B cell (primary cell): ENCODE measurements at regions not wholly inside any gene's neighbourhood (a gene's known extent, or its start where the extent isn't known, plus 50 kb on each side); places are given as distances from the start of the nearest gene placed in this dataset.

Source experiments
- ATAC-seq: fragments of 200-7000 bp; cut with Tn5 transposase; one replicate; pipeline ENCODE4 v1.10.0; 2021; ENCODE audit warnings: low read depth, mild to moderate bottlenecking, moderate number of reproducible peaks, moderate library complexity
- CTCF ChIA-PET: fragments of 350-600 bp; sonication (Branson Sonifier 250); formaldehyde crosslinking; loops from one replicate; lab custom pipeline; 2021; ENCODE audit warnings: antibody characterized with exemption, inconsistent platforms; lab: Charles Lee
- POLR2A ChIA-PET: fragments of 350-600 bp; sonication (Branson Sonifier 250); formaldehyde crosslinking; loops from one replicate; lab custom pipeline; 2021; ENCODE audit warnings: antibody characterized with exemption; lab: Charles Lee
- DNase-seq: peaks from one replicate; pipeline ENCODE4 v3.0.0; 2013
- H2AFZ ChIP-seq: 2 replicates; pipeline ENCODE4 v1.6.1; 2012; ENCODE audit warnings: mild to moderate bottlenecking, low read depth, low read length; ENCODE audit not compliant: insufficient read depth, poor library complexity, severe bottlenecking
- H3K27ac ChIP-seq, 2 donors: 1 replicate in 1 of 2; 2 replicates in 1 of 2; pipeline ENCODE4 v1.5.1; 2012 to 2013; ENCODE audit warnings: low read length in 2 of 2, mild to moderate bottlenecking in 2 of 2, moderate library complexity in 1 of 2
- H3K27me3 ChIP-seq, 4 experiments: fragments of 200-600 bp in 1 of 4; sonication (generic) in 1 of 4; replicated peaks in 1 of 4; 1 replicate in 2 of 4; 2 replicates in 2 of 4; pipeline versions ENCODE4 v1.6.1 to v1.7.0; 2013 to 2016; ENCODE audit warnings: low read length in 3 of 4, mild to moderate bottlenecking in 2 of 4, mixed read lengths in 1 of 4, moderate library complexity in 1 of 4; ENCODE audit not compliant: insufficient read depth in 4 of 4, control insufficient read depth in 3 of 4; ENCODE audit errors: control extremely low read depth in 1 of 4
- H3K36me3 ChIP-seq, 2 experiments: replicated peaks in 1 of 2; 1 replicate in 1 of 2; 2 replicates in 1 of 2; pipeline versions ENCODE4 v1.6.1 to v1.7.1; 2013; ENCODE audit warnings: low read length in 1 of 2; ENCODE audit not compliant: insufficient read depth in 2 of 2, control insufficient read depth in 1 of 2; ENCODE audit errors: control extremely low read depth in 1 of 2, extremely low read depth in 1 of 2
- H3K4me1 ChIP-seq, 2 donors: fragments of 200-600 bp in 1 of 2; sonication (generic) in 1 of 2; 1 replicate in 1 of 2; 2 replicates in 1 of 2; pipeline versions ENCODE4 v1.5.1 to v1.6.1; 2013 to 2017; ENCODE audit warnings: low read length in 2 of 2; ENCODE audit not compliant: control insufficient read depth in 2 of 2, insufficient read depth in 2 of 2
- H3K4me2 ChIP-seq: replicated peaks from 2 replicates; pipeline ENCODE3; 2012; ENCODE audit warnings: mild to moderate bottlenecking, low read depth, low read length; ENCODE audit not compliant: poor library complexity, severe bottlenecking
- H3K4me3 ChIP-seq, 5 experiments: fragments of 200-600 bp in 1 of 5; sonication (generic) in 1 of 5; 1 replicate in 3 of 5; 2 replicates in 2 of 5; pipeline versions ENCODE4 v1.5.1 to v1.7.0; 2011 to 2016; ENCODE audit warnings: low read length in 4 of 5, mild to moderate bottlenecking in 4 of 5, low read depth in 2 of 5, control low read depth in 1 of 5, moderate library complexity in 1 of 5; ENCODE audit not compliant: insufficient read depth in 1 of 5; ENCODE audit errors: control extremely low read depth in 1 of 5, extremely low read depth in 1 of 5
- H3K79me2 ChIP-seq: fragments of 200-600 bp; sonication (generic); one replicate; pipeline ENCODE4 v1.6.0; 2016; ENCODE audit warnings: low read length; ENCODE audit not compliant: control insufficient read depth, insufficient read depth
- H3K9ac ChIP-seq: fragments of 200-600 bp; sonication (generic); 2 replicates; pipeline ENCODE4 v1.6.1; 2017; ENCODE audit warnings: mild to moderate bottlenecking, low read length, moderate library complexity
- H3K9me3 ChIP-seq, 3 donors: one replicate each; pipeline versions ENCODE4 v1.6.1 to v1.7.1; 2013; ENCODE audit warnings: low read length in 2 of 3; ENCODE audit not compliant: control insufficient read depth in 2 of 3, insufficient read depth in 1 of 3; ENCODE audit errors: control extremely low read depth in 1 of 3
- H4K20me1 ChIP-seq: 2 replicates; pipeline ENCODE4 v1.6.0; 2012; ENCODE audit warnings: mild to moderate bottlenecking, low read length; ENCODE audit not compliant: insufficient read depth, control insufficient read depth, poor library complexity, severe bottlenecking
- H3K27ac Mint-ChIP-seq: one replicate; pipeline ENCODE4 v1.8.0; 2021; ENCODE audit warnings: mixed read lengths
- H3K27me3 Mint-ChIP-seq: one replicate; pipeline ENCODE4 v1.8.0; 2021; ENCODE audit warnings: mixed read lengths
- H3K4me1 Mint-ChIP-seq: one replicate; pipeline ENCODE4 v1.8.0; 2021; ENCODE audit warnings: mixed read lengths
- H3K4me3 Mint-ChIP-seq: one replicate; pipeline ENCODE4 v1.8.0; 2021; ENCODE audit warnings: mixed read lengths
- H3K9me3 Mint-ChIP-seq: one replicate; pipeline ENCODE4 v1.8.0; 2022; ENCODE audit warnings: mixed read lengths; ENCODE audit not compliant: insufficient read depth
- EZH2 ChIP-seq: IDR thresholded peaks from 2 replicates; pipeline ENCODE4 v1.6.1; 2012; ENCODE audit warnings: borderline replicate concordance, low read depth, mild to moderate bottlenecking, moderate library complexity, low read length; ENCODE audit not compliant: insufficient read depth, poor library complexity, severe bottlenecking
- WGBS: methylation state at CpG from one replicate; pipeline ENCODE4 v1.1.5; 2013; ENCODE audit warnings: missing lambda C conversion rate; ENCODE audit not compliant: insufficient coverage; 5-methylcytosine and 5-hydroxymethylcytosine counted together
- intact Hi-C: fragments of 100-400 bp; cut with micrococcal nuclease; formaldehyde crosslinking; loops from one replicate; pipeline ENCODE4 v1.10.0; 2022
- TF ChIP-seq, protein P1 (sequence below): fragments of 200-600 bp; IDR thresholded peaks from one replicate; pipeline ENCODE4 v1.8.0; 2022; ENCODE audit warnings: antibody characterized with exemption, mild to moderate bottlenecking

- Mint-ChIP-seq H3K9me3 (no peaks in the 10 kb centered on the region), H3K4me1 (no peaks in the 10 kb centered on the region), H3K27me3 (peaks cover 11% of the 10 kb centered on the region), H3K27ac (no peak overlapping the region), H3K4me3 (no peak overlapping the region)
- Histone ChIP-seq H3K9me3 (no peaks in the 10 kb centered on the region), H3K27me3 (no peaks in the 10 kb centered on the region), H3K79me2 (no peaks in the 10 kb centered on the region), H3K27ac (no peak overlapping the region), H4K20me1 (no peaks in the 10 kb centered on the region), H3K9ac (no peak overlapping the region), H3K4me2 (no peak overlapping the region), H2AFZ (no peak overlapping the region), H3K4me3 (no peak overlapping the region), H3K36me3 (no peaks in the 10 kb centered on the region), H3K4me1 (no peaks in the 10 kb centered on the region)
- no peak for DNase-seq
- POLR2A ChIA-PET = no interaction called here
- intact Hi-C loops = no loop called here
- 88% methylated on average over 2 of the region's 2 CpGs for WGBS
- TF ChIP-seq, protein P1, sequence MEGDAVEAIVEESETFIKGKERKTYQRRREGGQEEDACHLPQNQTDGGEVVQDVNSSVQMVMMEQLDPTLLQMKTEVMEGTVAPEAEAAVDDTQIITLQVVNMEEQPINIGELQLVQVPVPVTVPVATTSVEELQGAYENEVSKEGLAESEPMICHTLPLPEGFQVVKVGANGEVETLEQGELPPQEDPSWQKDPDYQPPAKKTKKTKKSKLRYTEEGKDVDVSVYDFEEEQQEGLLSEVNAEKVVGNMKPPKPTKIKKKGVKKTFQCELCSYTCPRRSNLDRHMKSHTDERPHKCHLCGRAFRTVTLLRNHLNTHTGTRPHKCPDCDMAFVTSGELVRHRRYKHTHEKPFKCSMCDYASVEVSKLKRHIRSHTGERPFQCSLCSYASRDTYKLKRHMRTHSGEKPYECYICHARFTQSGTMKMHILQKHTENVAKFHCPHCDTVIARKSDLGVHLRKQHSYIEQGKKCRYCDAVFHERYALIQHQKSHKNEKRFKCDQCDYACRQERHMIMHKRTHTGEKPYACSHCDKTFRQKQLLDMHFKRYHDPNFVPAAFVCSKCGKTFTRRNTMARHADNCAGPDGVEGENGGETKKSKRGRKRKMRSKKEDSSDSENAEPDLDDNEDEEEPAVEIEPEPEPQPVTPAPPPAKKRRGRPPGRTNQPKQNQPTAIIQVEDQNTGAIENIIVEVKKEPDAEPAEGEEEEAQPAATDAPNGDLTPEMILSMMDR = no peak
- TF ChIP-seq EZH2 = no peak
- ATAC-seq = no peak
- CTCF ChIA-PET = no interaction called here
Measured at GRCh38 chr1:219746141-219746540, 133.2 kb upstream of the ZC3H11B start.

DNA sequence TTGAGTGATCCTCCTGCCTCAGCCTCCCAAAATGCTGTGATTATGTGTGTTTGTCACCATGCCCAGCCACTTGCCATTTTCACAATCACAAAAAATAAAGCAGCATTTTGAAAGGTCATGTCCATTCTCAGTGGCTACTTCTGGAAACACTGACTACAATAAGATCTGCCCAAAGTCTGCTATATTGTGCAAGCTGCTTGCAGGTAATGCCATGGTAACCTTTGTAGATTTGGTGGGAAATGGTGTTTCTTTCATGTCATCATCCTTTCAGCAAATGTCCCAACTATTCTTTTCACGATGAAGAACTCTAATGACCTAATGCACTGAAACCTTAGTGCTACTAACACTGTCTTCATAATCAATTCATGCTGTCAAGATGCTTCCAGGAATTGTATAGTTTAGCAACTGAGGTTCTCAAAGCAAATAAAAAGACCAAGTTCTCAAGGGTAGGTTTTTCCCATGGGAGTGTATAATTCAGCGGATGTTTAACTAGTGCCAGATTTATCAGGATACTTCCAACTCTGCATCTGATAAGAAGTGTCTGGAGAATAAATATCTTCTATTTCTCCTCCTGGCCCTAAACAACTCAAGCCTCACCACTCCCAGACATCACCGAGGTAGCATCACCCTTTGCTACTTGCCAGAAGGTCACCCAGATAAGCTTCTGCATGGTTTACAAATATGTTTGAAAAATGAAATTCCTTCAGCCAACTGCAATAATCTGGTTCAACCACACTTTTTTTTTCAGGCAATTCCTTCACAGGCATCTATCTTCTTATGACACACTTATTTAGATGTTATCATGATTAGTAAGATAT lies 132.0 kb upstream of the ZC3H11B start:
- no peaks in the 10 kb centered on the region for H3K9me3 Mint-ChIP-seq
- CTCF ChIA-PET = no interaction called here
- H3K4me3 Mint-ChIP-seq = no peak overlapping the region
- no peaks in the 10 kb centered on the region for H3K36me3 ChIP-seq
- no peak overlapping the region for H3K4me2 ChIP-seq
- H3K9me3 ChIP-seq = no peaks in the 10 kb centered on the region
- TF ChIP-seq EZH2 = no peak
- TF ChIP-seq, protein P1 = no peak
- H3K4me3 ChIP-seq = no peak overlapping the region
- POLR2A ChIA-PET = no interaction called here
- H3K4me1 ChIP-seq = no peaks in the 10 kb centered on the region
- no peaks in the 10 kb centered on the region for H3K4me1 Mint-ChIP-seq
- H3K27me3 ChIP-seq = no peaks in the 10 kb centered on the region
- no peak overlapping the region for H3K27ac Mint-ChIP-seq
- no peak overlapping the region for H3K9ac ChIP-seq
- H3K27me3 Mint-ChIP-seq = peaks cover 11% of the 10 kb centered on the region
- H3K79me2 ChIP-seq = no peaks in the 10 kb centered on the region
- H2AFZ ChIP-seq = no peak overlapping the region
- no CpG with 5 or more reads among the region's 3 CpGs for WGBS
- ATAC-seq (no peak), DNase-seq (no peak)
- H4K20me1 ChIP-seq = no peaks in the 10 kb centered on the region
- H3K27ac ChIP-seq = no peak overlapping the region
- intact Hi-C loops = no loop called here
